Vagina (tissue), 2 donors: ENCODE measurements at regions not wholly inside any gene's neighbourhood (a gene's known extent, or its start where the extent isn't known, plus 50 kb on each side); places are given as distances from the start of the nearest gene placed in this dataset.

ENCODE experiments used
- POLR2A ChIP-seq, 2 donors: fragments of 450-650 bp; IDR thresholded peaks; one replicate each; pipeline ENCODE4 v1.6.1; 2017; ENCODE audit warnings: antibody characterized with exemption in 2 of 2, mild to moderate bottlenecking in 2 of 2, moderate library complexity in 2 of 2
- TF ChIP-seq, protein P1 (sequence below), 3 experiments: fragments of 450-650 bp in 2 of 3; fragments of 200-600 bp in 1 of 3; sonication (generic) in 1 of 3; IDR thresholded peaks; one replicate each; pipeline ENCODE4 v1.5.1; 2017 to 2019; ENCODE audit warnings: antibody characterized with exemption in 3 of 3, mild to moderate bottlenecking in 2 of 3, moderate library complexity in 2 of 3

DNA sequence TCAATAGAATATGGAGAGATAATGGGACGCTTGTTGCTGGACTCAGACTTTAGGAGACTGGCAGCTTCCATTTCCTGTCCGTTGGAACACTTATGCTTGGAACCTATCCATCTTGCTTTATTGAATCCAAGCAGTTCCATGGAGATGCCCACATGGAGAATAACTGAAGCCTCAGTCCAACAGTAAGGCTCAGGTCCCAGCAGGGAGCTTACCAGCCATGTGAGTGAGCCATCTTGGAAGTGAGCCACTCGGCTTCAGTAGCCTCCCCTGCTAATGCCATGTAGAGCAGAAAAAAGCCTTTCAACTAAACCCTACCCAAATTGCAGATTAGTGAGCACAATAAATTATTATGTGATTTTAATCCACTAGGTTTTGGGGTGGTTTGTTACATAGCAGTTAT is 538.8 kb upstream of the STXBP6 start:
- no peak for TF ChIP-seq POLR2A (IDR thresholded peaks at IDR 0.05)
- TF ChIP-seq, protein P1, sequence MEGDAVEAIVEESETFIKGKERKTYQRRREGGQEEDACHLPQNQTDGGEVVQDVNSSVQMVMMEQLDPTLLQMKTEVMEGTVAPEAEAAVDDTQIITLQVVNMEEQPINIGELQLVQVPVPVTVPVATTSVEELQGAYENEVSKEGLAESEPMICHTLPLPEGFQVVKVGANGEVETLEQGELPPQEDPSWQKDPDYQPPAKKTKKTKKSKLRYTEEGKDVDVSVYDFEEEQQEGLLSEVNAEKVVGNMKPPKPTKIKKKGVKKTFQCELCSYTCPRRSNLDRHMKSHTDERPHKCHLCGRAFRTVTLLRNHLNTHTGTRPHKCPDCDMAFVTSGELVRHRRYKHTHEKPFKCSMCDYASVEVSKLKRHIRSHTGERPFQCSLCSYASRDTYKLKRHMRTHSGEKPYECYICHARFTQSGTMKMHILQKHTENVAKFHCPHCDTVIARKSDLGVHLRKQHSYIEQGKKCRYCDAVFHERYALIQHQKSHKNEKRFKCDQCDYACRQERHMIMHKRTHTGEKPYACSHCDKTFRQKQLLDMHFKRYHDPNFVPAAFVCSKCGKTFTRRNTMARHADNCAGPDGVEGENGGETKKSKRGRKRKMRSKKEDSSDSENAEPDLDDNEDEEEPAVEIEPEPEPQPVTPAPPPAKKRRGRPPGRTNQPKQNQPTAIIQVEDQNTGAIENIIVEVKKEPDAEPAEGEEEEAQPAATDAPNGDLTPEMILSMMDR (IDR thresholded peaks at IDR 0.05) = no peak
